ENCODE measurements at regions not wholly inside any gene's neighbourhood (a gene's known extent, or its start where the extent isn't known, plus 50 kb on each side); places are given as distances from the start of the nearest gene placed in this dataset.

GRCh38 chr9:107149756-107150155, 133.3 kb upstream of the RAD23B start:
- TF ChIP-seq POLR2A (IDR thresholded peaks at IDR 0.05): no peak
- no peak for TF ChIP-seq CTCF (IDR thresholded peaks at IDR 0.05)
- no peak for TF ChIP-seq EP300 (IDR thresholded peaks at IDR 0.05)
- TF ChIP-seq POLR2AphosphoS5 (IDR thresholded peaks at IDR 0.05): no peak

Data from sigmoid colon (tissue), 4 donors.